Suprapubic skin (tissue), 4 donors: ENCODE measurements at regions not wholly inside any gene's neighbourhood (a gene's known extent, or its start where the extent isn't known, plus 50 kb on each side); places are given as distances from the start of the nearest gene placed in this dataset.

Source experiments
- EP300 ChIP-seq: sonication (generic); formaldehyde crosslinking; IDR thresholded peaks from one replicate; pipeline ENCODE4 v1.6.1; 2017; ENCODE audit warnings: antibody characterized with exemption
- POLR2A ChIP-seq, 2 donors: fragments of 450-650 bp; IDR thresholded peaks; one replicate each; pipeline ENCODE4 v1.6.1; 2017; ENCODE audit warnings: antibody characterized with exemption in 2 of 2, mild to moderate bottlenecking in 2 of 2, moderate library complexity in 2 of 2
- POLR2AphosphoS5 ChIP-seq, 3 donors: sonication (generic); formaldehyde crosslinking; IDR thresholded peaks; one replicate each; pipeline ENCODE4 v1.6.1; 2017; ENCODE audit warnings: antibody characterized with exemption in 3 of 3
- TF ChIP-seq, protein P1 (sequence below), 2 donors: fragments of 200-600 bp in 1 of 2; fragments of 450-650 bp in 1 of 2; sonication (generic) in 1 of 2; IDR thresholded peaks; one replicate each; pipeline ENCODE4 v1.5.1; 2016 to 2019; ENCODE audit warnings: antibody characterized with exemption in 2 of 2, mild to moderate bottlenecking in 1 of 2, moderate library complexity in 1 of 2

DNA sequence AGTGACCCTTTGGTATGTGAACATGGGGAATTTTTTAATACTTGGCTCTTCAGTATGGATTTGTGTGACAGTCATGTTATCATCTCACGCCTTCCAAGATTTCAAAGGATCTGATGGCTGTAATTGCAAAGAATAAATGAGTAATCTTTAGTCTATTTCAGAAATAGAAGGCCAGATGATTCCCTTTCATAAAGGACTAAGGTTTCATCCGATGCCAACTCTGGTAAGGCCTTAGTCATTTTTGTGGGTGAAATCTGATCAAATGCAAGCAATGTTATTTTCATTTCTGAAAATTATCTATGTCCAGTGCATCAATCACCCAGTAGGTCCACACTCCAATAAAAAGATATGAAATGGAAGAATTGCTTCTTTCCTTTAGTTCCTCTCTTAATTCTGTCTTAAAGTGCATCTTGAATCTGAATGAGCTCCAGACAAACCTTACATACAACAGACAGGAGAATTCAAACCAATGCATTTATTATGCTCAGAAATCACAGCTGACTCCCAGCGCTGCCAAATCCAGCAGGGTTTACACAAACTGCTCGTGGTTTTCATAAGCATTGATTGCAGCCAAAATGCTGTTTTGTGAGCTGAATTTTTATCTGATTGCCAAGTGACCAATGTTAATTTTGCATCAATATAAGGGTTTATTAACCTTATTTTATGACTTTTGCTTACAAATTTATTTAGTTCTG is 565.2 kb upstream of the MARCKS start:
- TF ChIP-seq, protein P1, sequence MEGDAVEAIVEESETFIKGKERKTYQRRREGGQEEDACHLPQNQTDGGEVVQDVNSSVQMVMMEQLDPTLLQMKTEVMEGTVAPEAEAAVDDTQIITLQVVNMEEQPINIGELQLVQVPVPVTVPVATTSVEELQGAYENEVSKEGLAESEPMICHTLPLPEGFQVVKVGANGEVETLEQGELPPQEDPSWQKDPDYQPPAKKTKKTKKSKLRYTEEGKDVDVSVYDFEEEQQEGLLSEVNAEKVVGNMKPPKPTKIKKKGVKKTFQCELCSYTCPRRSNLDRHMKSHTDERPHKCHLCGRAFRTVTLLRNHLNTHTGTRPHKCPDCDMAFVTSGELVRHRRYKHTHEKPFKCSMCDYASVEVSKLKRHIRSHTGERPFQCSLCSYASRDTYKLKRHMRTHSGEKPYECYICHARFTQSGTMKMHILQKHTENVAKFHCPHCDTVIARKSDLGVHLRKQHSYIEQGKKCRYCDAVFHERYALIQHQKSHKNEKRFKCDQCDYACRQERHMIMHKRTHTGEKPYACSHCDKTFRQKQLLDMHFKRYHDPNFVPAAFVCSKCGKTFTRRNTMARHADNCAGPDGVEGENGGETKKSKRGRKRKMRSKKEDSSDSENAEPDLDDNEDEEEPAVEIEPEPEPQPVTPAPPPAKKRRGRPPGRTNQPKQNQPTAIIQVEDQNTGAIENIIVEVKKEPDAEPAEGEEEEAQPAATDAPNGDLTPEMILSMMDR (IDR thresholded peaks at IDR 0.05), result no peak
- TF ChIP-seq POLR2AphosphoS5 (IDR thresholded peaks at IDR 0.05) (no peak), POLR2A (IDR thresholded peaks at IDR 0.05) (no peak), EP300 (no peak)
